ENCODE measurements at regions not wholly inside any gene's neighbourhood (a gene's known extent, or its start where the extent isn't known, plus 50 kb on each side); places are given as distances from the start of the nearest gene placed in this dataset.
"Not testable (repeated sequence)": the region's sequence is repeated elsewhere in the genome, so short reads cannot be mapped to it uniquely, and the experiment has no call there.

GRCh38 chr3:144744473-144744872 lies 772.9 kb downstream of the DIPK2A start:
- WGBS, 2 donors: 80% methylated on average over 4 of the region's 4 CpGs
- Histone ChIP-seq H3K4me1 (no peaks in the 10 kb centered on the region), H3K36me3 (no peaks in the 10 kb centered on the region), H3K9me3 (no peaks in the 10 kb centered on the region), H3K27ac (no peak overlapping the region), H3K4me3 (no peak overlapping the region), H3K27me3 (no peaks in the 10 kb centered on the region)
- no peak for DNase-seq (ENCODE audit: low spot score in 2 of 2)
- TF ChIP-seq POLR2A (IDR thresholded peaks at IDR 0.05) (no peak), EP300 (IDR thresholded peaks at IDR 0.05) (no peak), CTCF (IDR thresholded peaks at IDR 0.05) (no peak)

GRCh38 chr3:144746631-144747030 lies 775.0 kb downstream of the DIPK2A start:
- DNase-seq (ENCODE audit: low spot score in 2 of 2): no peak
- Histone ChIP-seq H3K4me3 (no peak overlapping the region), H3K9me3 (no peaks in the 10 kb centered on the region), H3K27me3 (no peaks in the 10 kb centered on the region), H3K36me3 (no peaks in the 10 kb centered on the region), H3K27ac (no peak overlapping the region), H3K4me1 (no peaks in the 10 kb centered on the region)
- no peak for TF ChIP-seq CTCF (IDR thresholded peaks at IDR 0.05)
- no peak for TF ChIP-seq POLR2A (IDR thresholded peaks at IDR 0.05)
- TF ChIP-seq EP300 (IDR thresholded peaks at IDR 0.05): no peak
- 31 to 46% methylated on average over 2 of the region's 2 CpGs for WGBS, 2 donors

GRCh38 chr3:144749536-144750253 lies 778.1 kb downstream of the DIPK2A start:
- not testable (repeated sequence) for H3K27me3 ChIP-seq; H3K9me3 ChIP-seq; DNase-seq (ENCODE audit: low spot score in 2 of 2); H3K4me1 ChIP-seq; H3K4me3 ChIP-seq; H3K27ac ChIP-seq; H3K36me3 ChIP-seq
- whole genome bisulfite sequencing, 2 donors: 93 to 98% methylated on average over 29 to 31 of the region's 38 CpGs

GRCh38 chr3:144754076-144754783 lies 782.6 kb downstream of the DIPK2A start:
- no peaks in the 10 kb centered on the region for H3K4me1 ChIP-seq
- DNase-seq (ENCODE audit: low spot score in 2 of 2): no peak
- no peaks in the 10 kb centered on the region for H3K36me3 ChIP-seq
- WGBS, 2 donors: 80 to 87% methylated on average over 3 of the region's 3 CpGs
- TF ChIP-seq CTCF (IDR thresholded peaks at IDR 0.05) (no peak), POLR2A (IDR thresholded peaks at IDR 0.05) (no peak), EP300 (IDR thresholded peaks at IDR 0.05) (no peak)
- H3K9me3 ChIP-seq: peaks cover 0 to 8% (median 0%) of the 10 kb centered on the region in 4 donors
- no peak overlapping the region for H3K4me3 ChIP-seq
- H3K27me3 ChIP-seq: no peaks in the 10 kb centered on the region
- H3K27ac ChIP-seq: no peak overlapping the region

- no peak for TF ChIP-seq CTCF (IDR thresholded peaks at IDR 0.05)
- TF ChIP-seq POLR2A (IDR thresholded peaks at IDR 0.05): no peak
- TF ChIP-seq EP300 (IDR thresholded peaks at IDR 0.05): no peak
- Histone ChIP-seq H3K27ac (no peak overlapping the region), H3K36me3 (no peaks in the 10 kb centered on the region), H3K9me3 (peaks cover 0 to 8% (median 0%) of the 10 kb centered on the region in 4 donors), H3K4me3 (no peak overlapping the region), H3K27me3 (no peaks in the 10 kb centered on the region), H3K4me1 (no peaks in the 10 kb centered on the region)
- WGBS, 2 donors: 94 to 95% methylated on average over 13 to 17 of the region's 27 CpGs
- no peak for DNase-seq (ENCODE audit: low spot score in 2 of 2)
These were observed 785.2 kb downstream of the DIPK2A start for GRCh38 chr3:144756704-144757440.

Measured in tibial nerve (tissue), 4 donors.